Sigmoid colon (tissue), 3 donors: ENCODE measurements at regions not wholly inside any gene's neighbourhood (a gene's known extent, or its start where the extent isn't known, plus 50 kb on each side); places are given as distances from the start of the nearest gene placed in this dataset.

Source experiments
- CTCF ChIP-seq, 4 experiments: fragments of 450-650 bp in 3 of 4; fragments of 200-600 bp in 1 of 4; IDR thresholded peaks; one replicate each; pipeline ENCODE4 v1.5.1; 2016 to 2019; ENCODE audit warnings: antibody characterized with exemption in 4 of 4, mild to moderate bottlenecking in 3 of 4, moderate library complexity in 2 of 4
- POLR2A ChIP-seq, 2 donors: fragments of 450-650 bp; IDR thresholded peaks; one replicate each; pipeline ENCODE4 v1.6.1; 2016; ENCODE audit warnings: antibody characterized with exemption in 2 of 2, mild to moderate bottlenecking in 2 of 2, moderate library complexity in 2 of 2

- TF ChIP-seq CTCF (IDR thresholded peaks at IDR 0.05) (no peak), POLR2A (IDR thresholded peaks at IDR 0.05) (no peak)
Measured at GRCh38 chrX:107571296-107571998, 56.9 kb upstream of the PRPS1 start.
